ENCODE measurements at regions not wholly inside any gene's neighbourhood (a gene's known extent, or its start where the extent isn't known, plus 50 kb on each side); places are given as distances from the start of the nearest gene placed in this dataset.

GRCh38 chr16:59478838-59479237, 744.7 kb upstream of the GOT2 start:
- DNase-seq (no peak), ATAC-seq (ENCODE audit: low read depth) (no peak)
- Mint-ChIP-seq H3K36me3 (ENCODE audit: low read depth) (no peaks in the 10 kb centered on the region), H3K9me3 (peaks cover 12% of the 10 kb centered on the region), H3K27me3 (no peaks in the 10 kb centered on the region), H3K27ac (no peak overlapping the region), H3K4me1 (no peaks in the 10 kb centered on the region), H3K4me3 (no peak overlapping the region)
- TF ChIP-seq CTCF (IDR thresholded peaks at IDR 0.05) = no peak
- CTCF ChIA-PET = no interaction called here
- POLR2A ChIA-PET = no interaction called here
- intact Hi-C loops (cut with micrococcal nuclease) = no loop called here

DNA sequence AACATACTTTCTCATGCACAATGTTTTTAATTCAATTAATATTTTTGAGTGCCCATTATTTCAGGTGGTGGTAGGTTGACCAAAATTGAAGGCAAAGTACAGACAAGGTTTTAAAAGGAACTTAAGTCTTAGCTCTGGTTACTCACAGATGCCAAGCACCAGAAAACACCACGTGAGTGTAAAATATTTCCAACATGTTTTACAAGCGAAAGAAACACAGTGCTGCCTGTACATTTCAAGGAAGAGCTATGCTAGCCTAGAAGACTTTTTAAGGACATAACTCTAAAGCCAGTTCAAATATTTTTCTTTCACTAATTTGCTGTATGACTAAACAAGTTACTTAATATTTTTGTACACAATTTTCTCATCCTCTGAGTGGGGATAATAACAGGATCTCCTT, 736.4 kb upstream of the GOT2 start:
- DNase-seq (no peak), ATAC-seq (ENCODE audit: low read depth) (no peak)
- H3K4me3 Mint-ChIP-seq = no peak overlapping the region
- no peaks in the 10 kb centered on the region for H3K36me3 Mint-ChIP-seq (ENCODE audit: low read depth)
- ChIA-PET POLR2A (no interaction called here), CTCF (no interaction called here)
- H3K27me3 Mint-ChIP-seq = no peaks in the 10 kb centered on the region
- intact Hi-C loops (cut with micrococcal nuclease) = no loop called here
- no peak overlapping the region for H3K27ac Mint-ChIP-seq
- peaks cover 20% of the 10 kb centered on the region for H3K9me3 Mint-ChIP-seq
- no peaks in the 10 kb centered on the region for H3K4me1 Mint-ChIP-seq
- TF ChIP-seq CTCF (IDR thresholded peaks at IDR 0.05) = no peak

DNA sequence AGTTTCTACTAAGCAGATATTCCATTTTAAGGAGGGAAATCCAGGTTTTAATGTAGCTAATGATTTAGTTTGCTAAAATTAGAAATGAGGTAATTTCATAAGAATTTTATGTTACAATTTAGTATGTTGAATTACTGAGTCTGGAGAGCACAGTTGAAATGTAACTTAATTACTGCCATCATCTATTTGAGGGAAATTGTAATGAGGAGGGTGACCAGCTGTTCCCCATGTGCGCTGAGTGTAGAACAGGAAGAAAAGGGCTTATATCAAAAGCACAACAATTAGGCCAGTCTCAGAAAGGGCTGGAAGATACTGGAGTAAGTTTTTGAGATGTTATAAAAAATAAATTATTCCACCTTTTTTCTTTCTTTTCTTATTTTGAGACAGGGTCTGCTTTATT, 735.1 kb upstream of the GOT2 start:
- ChIA-PET CTCF (no interaction called here), POLR2A (no interaction called here)
- H3K4me1 Mint-ChIP-seq = no peaks in the 10 kb centered on the region
- H3K4me3 Mint-ChIP-seq = no peak overlapping the region
- peaks cover 15% of the 10 kb centered on the region for H3K9me3 Mint-ChIP-seq
- no peak for DNase-seq
- H3K27me3 Mint-ChIP-seq = no peaks in the 10 kb centered on the region
- no peak for ATAC-seq (ENCODE audit: low read depth)
- H3K36me3 Mint-ChIP-seq (ENCODE audit: low read depth) = no peaks in the 10 kb centered on the region
- intact Hi-C loops (cut with micrococcal nuclease) = no loop called here
- H3K27ac Mint-ChIP-seq = no peak overlapping the region
- TF ChIP-seq CTCF (IDR thresholded peaks at IDR 0.05) = no peak

DNA sequence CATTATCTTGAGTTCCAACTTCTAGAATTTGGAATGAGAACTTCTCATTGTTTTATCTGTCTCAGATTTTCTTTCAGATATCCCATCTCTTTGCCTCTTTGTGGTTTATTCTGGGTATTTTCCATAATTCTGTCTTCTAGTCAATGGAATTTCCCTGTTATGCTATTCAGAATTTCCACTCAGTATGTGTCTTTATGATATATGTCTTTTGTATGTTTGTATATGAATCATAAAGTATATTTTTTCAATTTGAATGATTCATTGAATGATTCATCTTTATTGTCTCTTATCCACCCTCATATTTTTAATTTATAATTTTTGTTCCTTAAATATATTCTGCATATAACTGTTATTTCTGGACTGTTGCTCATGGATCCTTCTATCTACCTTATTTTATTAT, 729.7 kb upstream of the GOT2 start:
- ChIA-PET CTCF (no interaction called here), POLR2A (no interaction called here)
- Mint-ChIP-seq H3K4me1 (no peaks in the 10 kb centered on the region), H3K27ac (no peak overlapping the region), H3K9me3 (peaks cover 8% of the 10 kb centered on the region), H3K4me3 (no peak overlapping the region), H3K36me3 (ENCODE audit: low read depth) (no peaks in the 10 kb centered on the region), H3K27me3 (no peaks in the 10 kb centered on the region)
- no peak for ATAC-seq (ENCODE audit: low read depth)
- intact Hi-C loops (cut with micrococcal nuclease) = no loop called here
- TF ChIP-seq CTCF (IDR thresholded peaks at IDR 0.05) = no peak
- DNase-seq = no peak

DNA sequence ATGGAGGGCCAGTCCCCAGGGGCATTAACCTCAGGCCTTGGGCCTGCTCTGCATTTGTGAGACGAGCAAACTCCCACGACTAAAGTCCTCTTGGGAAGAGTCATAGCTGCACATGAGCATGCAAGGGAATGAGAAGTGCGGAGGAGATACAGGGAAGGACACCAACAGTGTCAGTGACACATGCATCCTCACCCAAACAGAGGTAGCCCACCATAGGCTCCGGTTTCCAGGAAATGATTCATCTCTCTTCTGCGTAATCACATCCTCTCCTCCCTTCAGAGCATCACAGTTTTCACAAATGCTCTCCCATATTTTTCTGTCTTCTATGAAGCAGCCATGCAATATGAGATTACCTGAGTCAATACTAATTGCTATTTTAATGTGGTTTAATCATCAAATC, 725.7 kb upstream of the GOT2 start:
- intact Hi-C loops (cut with micrococcal nuclease) = no loop called here
- H3K9me3 Mint-ChIP-seq = peaks cover 7% of the 10 kb centered on the region
- ATAC-seq (ENCODE audit: low read depth) (no peak), DNase-seq (no peak)
- H3K4me3 Mint-ChIP-seq = no peak overlapping the region
- ChIA-PET CTCF (no interaction called here), POLR2A (no interaction called here)
- H3K27me3 Mint-ChIP-seq = no peaks in the 10 kb centered on the region
- H3K4me1 Mint-ChIP-seq = no peaks in the 10 kb centered on the region
- TF ChIP-seq CTCF (IDR thresholded peaks at IDR 0.05) = no peak
- no peaks in the 10 kb centered on the region for H3K36me3 Mint-ChIP-seq (ENCODE audit: low read depth)
- H3K27ac Mint-ChIP-seq = no peak overlapping the region
